EL (cell line): ENCODE measurements at regions not wholly inside any gene's neighbourhood (a gene's known extent, or its start where the extent isn't known, plus 50 kb on each side); places are given as distances from the start of the nearest gene placed in this dataset.
"Not testable (repeated sequence)": the region's sequence is repeated elsewhere in the genome, so short reads cannot be mapped to it uniquely, and the experiment has no call there.

ENCODE experiments used
- DNase-seq: peaks from one replicate; pipeline ENCODE4 v3.0.0-alpha.2; 2016

DNA sequence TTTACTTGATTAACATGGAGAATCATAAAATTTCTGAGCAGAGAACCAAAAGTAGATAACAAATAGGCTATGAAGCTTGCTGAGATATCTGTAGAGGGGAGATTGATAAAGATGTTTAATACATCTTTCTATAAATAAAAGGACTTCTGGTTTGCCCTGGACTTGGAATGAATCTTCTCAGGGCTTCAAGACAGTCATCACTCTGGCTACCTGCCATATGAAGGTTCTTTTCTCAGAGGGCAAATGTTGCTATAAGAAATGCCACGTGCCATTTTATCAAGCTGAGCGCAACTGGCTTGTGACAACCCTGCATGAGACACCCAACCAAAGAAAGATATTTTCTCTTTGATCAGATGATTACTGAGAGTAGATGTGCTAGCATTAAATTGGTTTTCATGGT, 192.5 kb downstream of the WNT5A start:
- DNase-seq: no peak

DNA sequence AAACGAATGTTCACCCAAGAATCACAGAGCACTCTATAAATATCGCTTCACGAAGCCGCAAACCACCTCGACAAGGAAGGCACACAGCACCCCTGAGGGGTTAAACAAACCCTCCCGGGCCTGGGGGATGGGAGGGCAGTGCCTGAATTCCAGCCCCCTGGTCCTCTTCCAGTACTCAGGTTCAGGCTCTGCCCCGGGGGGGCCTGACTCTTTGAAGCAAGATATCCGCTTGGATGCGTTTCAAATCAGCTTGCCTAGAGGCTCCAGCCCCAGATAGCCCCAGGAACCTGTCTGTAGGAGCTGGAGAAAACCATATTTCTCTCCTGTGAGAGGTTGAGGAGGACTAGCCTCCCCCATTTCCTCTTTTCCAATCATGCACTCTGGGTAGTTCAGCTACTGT, 194.7 kb downstream of the WNT5A start:
- DNase-seq: no peak

DNA sequence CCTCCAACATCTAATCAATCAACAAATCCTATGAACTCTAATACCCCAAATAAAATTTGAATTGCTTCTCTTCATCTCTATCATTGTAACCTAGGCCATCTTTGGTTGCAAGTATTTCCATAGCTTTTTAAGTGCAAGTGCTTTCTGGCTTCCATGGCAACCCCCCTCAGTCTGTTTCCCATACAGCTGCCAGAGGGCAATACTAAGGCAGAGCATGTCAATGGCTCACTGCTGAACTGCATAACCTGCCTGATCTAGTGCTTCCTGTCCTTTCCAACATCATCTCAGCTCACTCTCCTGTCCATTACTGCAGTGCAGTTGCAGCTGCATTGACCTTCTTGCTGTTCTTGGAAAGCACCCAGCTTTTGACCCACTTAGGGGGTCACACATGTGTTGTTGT, 198.4 kb downstream of the WNT5A start:
- no peak for DNase-seq

DNA sequence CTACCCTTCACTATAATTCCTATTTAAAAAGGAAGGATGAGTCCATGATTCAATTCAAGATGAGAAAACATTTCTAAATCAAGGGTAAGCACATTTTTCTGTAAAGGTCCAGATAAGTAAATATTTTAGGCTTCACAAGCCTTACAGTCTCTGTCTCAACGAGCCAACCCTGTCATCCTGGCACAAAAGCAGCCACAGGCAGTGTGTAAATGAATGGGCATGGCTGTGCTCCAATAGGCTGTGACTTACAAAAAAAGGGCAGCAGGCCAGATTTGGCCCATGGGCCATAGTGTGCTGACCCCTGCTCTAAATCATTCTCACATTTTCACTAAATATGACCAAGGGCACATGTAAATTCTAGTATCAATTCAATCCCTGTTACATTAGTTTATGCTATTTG, 200.4 kb downstream of the WNT5A start:
- DNase-seq: no peak

GRCh38 chr3:55285156-55285555, 201.9 kb downstream of the WNT5A start:
- peak; percentile 35 for DNase-seq

DNA sequence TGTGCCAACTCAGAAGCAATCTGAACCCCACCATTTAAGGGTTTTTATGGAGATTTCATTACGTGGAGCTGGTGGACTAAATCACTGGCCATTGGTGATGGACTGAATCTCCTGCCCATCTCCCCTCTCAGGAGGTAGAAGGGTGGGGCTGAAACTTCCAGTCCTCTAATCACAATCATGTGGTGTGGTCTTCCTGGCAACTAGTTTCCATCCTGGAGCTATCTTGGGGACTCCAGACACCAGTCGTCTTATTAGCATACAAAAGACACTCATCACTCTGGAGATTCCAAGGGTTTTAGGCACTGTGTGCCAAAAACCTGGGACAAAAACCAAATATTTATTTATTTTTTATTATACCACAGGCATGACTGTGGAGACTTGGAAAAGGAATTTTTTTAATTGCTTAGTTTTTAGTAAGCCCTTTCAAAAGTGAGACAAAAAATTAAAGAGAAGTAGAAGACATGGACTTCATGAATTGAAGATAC, 203.6 kb downstream of the WNT5A start:
- no peak for DNase-seq

- no peak for DNase-seq
Measured at GRCh38 chr3:55282994-55283393, 204.1 kb downstream of the WNT5A start.

- DNase-seq: no peak
Measured at GRCh38 chr3:55272031-55272645, 215.0 kb downstream of the WNT5A start.

DNA sequence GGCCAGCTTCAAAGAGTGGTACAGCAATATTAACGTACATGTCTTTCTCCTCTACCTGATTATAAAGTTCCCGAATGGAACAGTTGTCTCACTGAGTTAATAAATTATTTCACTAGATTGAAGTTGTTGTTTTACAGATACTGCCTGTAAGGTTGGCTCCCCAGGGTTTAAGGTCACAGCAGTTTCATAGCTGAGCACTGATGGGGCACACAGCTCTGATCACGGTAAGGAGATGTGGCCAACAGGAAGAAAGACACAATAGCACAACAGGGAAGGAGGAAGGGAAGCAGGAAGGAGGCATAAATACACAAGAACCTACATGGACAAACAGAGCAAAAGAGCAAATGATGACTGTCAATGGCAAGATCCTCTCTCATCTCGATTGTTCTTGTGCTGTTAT, 215.6 kb downstream of the WNT5A start:
- no peak for DNase-seq

- peak; percentile 56 for DNase-seq
Measured at GRCh38 chr3:55270976-55271375, 216.1 kb downstream of the WNT5A start.

DNA sequence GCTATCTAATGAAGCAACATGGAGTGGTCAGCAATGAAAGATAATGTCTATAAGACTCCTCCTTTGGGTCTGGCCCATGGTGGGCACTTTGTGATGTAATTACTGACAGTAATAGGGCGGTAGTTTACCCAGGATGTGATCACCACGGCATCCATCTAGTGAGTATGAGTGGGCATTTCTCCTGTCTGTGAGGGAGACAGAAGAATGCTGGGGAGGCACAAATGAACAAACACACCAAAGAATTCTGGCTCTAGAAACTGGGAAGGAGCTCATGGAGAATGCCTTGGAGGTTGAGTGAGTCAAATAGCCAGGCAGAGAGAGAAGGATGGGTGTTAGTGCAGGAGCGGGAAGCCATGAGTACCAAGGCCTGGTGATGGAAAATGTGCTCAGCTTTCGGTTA, 217.5 kb downstream of the WNT5A start:
- DNase-seq: no peak

- no peak for DNase-seq
Measured at GRCh38 chr3:55269096-55269495, 218.0 kb downstream of the WNT5A start.

DNA sequence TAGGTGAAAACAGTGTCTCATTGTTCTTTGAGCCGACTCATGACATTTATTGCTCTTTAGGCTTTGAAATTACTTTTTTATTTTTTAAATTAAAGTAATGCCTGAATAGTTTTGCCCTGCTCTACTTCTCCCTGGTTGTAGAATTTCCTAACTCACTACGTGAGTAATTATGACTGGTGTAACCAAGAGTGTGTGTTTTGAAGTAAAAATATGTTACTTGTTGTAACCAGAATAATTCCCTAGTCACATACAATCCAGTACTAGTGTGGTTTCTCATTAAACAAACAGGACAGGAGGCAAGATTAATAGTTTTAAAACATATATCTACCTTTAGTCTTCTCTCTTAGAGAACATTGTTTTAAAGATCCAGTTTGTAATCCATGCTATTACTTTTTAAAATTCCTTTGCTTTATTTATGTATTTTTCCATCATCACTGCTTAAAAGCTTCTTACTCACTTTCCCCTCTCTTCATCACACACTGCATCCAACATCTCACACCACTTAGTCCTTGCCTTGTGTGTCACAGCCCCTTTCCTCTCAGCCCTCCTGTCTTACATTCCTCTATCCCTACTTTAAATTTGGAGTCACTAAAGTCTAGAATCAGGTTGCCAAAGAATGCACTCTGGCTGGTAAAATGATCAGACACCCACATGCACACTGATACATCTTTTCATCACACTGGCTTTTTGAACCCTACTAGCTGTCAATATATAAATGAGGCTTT, 219.7 kb downstream of the WNT5A start:
- DNase-seq: peak; percentile 20

DNA sequence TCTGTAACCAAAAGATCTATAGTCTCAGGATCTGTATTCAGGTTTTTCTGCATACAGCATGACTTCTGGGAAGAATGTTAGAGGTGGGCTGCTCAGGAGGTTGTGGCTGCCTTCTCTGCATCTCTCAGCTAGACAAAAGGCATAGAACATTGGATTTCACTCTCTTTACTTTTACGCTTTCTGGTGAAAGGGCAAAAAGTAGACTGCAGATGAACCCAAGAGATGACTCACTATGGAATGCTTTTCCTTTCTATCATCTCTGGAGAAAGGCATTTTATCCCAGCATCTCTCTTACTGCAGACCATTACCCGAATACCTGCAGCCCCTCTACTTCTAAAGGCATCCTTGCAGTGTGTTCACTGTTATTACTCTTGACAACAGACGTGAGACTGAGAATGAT, 222.2 kb downstream of the WNT5A start:
- peak; percentile 32 for DNase-seq

DNA sequence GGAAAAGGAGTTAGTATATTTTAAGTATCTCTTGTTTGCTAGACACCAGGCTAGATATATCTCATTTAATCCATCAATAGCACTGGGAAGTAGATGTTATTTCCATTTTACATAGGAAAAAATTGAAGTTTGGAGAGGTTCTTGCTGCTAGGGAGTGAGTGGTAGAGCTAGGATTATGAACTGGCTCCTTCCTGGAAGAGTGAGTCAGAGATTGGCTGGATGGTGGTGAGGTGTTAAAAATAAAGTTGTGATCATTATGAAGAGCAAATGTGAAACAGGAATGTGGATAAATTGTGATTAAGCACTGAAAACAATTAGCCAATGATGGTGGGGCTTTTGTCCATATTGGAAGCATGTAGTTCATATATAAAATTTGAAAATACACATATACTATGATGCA, 234.2 kb downstream of the WNT5A start:
- DNase-seq: no peak

DNA sequence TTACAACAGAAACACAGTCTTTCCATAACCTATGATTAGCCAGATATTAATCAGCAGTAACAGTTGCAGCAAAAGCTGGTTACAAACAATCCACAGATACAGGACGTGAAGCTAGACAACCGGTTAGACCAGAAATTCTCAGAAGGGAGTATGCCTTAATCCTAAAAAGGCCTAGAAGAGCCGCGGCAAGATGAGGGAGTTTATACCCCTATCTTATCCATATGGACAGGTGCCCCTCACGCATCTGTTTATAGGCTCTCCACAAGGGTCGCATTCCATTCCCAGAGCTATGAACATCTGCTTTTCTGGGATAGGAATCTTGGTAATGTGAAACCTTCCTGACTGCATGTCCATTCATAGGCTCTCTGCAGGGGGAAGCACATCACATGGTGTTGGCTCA, 237.9 kb downstream of the WNT5A start:
- not testable (repeated sequence) for DNase-seq

DNA sequence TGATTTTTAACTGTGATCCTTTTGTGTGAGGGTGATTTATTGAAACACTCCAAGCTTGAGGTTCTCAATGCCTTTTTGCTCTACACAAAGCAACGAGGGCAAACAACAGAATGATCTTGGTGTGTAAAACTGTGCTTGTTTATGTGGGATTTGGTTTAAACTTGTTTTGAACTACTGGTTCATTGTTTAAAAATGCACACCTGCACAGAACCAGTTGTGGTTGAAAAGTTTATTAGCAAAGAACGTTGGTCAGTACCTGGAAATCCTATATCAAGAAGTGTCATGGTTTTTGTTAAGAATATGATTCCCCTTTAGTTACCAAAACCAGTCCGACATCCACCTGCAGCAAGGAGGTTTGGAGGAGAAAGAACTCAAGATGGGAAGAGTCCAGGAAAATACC, 239.4 kb downstream of the WNT5A start:
- DNase-seq: no peak

GRCh38 chr3:55246033-55246432, 241.1 kb downstream of the WNT5A start:
- DNase-seq: no peak

GRCh38 chr3:55245351-55245750, 241.8 kb downstream of the WNT5A start:
- DNase-seq: no peak

- no peak for DNase-seq
Measured at GRCh38 chr3:55244247-55244646, 242.9 kb downstream of the WNT5A start.

- DNase-seq: no peak
Measured at GRCh38 chr3:55243678-55244077, 243.4 kb downstream of the WNT5A start.

- DNase-seq: no peak
Measured at GRCh38 chr3:55242921-55243320, 244.2 kb downstream of the WNT5A start.

DNA sequence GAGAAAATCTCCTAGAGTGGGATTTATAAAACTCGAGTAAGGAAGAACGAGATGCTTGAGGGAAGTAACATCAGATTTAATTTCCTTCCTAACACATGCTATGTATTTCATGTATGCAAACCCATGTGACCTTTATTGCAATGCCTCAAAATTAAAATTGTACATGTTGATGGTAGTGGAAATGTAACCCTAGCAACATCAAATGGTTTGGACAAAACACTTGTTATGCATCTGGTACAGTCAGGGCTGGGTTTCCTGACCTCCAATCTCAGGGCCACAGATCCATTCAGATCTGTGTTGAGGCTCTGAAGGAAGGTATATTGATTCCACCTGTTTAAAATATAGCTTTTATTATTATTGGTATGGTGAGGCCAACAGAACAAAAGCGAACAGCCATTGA, 246.0 kb downstream of the WNT5A start:
- no peak for DNase-seq

DNA sequence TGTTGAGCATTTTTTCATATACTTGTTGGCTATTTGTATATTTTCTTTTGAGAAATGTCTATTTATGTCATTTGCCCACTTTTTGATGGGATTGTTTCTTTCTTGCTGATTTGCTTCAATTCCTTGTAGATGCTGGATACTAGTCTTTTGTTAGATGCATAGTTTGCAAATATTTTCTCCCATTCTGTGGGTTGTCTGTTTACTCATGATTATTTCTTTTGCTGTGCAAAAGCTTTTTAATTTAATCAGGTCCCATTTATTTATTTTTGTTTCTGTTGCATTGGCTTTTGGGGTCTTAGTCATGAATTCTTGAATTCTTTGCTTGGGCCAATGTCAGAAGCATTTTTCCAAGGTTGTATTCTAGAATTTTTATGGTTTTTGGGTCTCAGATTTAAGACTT, 251.7 kb downstream of the WNT5A start:
- DNase-seq: peak; percentile 28

- DNase-seq: no peak
Measured at GRCh38 chr3:55226696-55227095, 260.4 kb downstream of the WNT5A start.
